Neural cell (in vitro differentiated cells): ENCODE measurements at regions not wholly inside any gene's neighbourhood (a gene's known extent, or its start where the extent isn't known, plus 50 kb on each side); places are given as distances from the start of the nearest gene placed in this dataset.
"Not testable (repeated sequence)": the region's sequence is repeated elsewhere in the genome, so short reads cannot be mapped to it uniquely, and the experiment has no call there.

ENCODE experiments used
- H2AFZ ChIP-seq: fragments of 200-600, 300-800 bp; sonication (generic), shearing (Covaris generic); 2 replicates; pipeline ENCODE4 v1.6.0; 2014; ENCODE audit warnings: low read depth, mild to moderate bottlenecking, antibody characterized with exemption, low read length, moderate library complexity
- H3F3A ChIP-seq: fragments of 200-600 bp; shearing (Covaris generic); 2 replicates; pipeline ENCODE4 v1.6.1; 2016; ENCODE audit warnings: mild to moderate bottlenecking, moderate library complexity, mixed read lengths, antibody characterized with exemption, low read length; ENCODE audit not compliant: insufficient read depth, poor library complexity, severe bottlenecking
- H3K27ac ChIP-seq: fragments of 200-600, 300-800 bp; sonication (generic), shearing (Covaris generic); 2 replicates; pipeline ENCODE4 v1.5.1; 2014; ENCODE audit warnings: mild to moderate bottlenecking, low read length, moderate library complexity
- H3K27me3 ChIP-seq: fragments of 300-800, 200-600 bp; sonication (generic), shearing (Covaris generic); 2 replicates; pipeline ENCODE4 v1.6.0; 2014; ENCODE audit warnings: mild to moderate bottlenecking, low read depth, low read length, moderate library complexity; ENCODE audit not compliant: insufficient read depth
- H3K36me3 ChIP-seq: fragments of 300-800, 200-600 bp; sonication (generic), shearing (Covaris generic); 2 replicates; pipeline ENCODE4 v1.5.1; 2014; ENCODE audit warnings: mild to moderate bottlenecking, antibody characterized with exemption, low read length, moderate library complexity; ENCODE audit not compliant: insufficient read depth
- H3K4me2 ChIP-seq: fragments of 300-800, 200-600 bp; sonication (generic), shearing (Covaris generic); 2 replicates; pipeline ENCODE4 v1.6.0; 2014; ENCODE audit warnings: mild to moderate bottlenecking, low read length
- H3K4me3 ChIP-seq: fragments of 300-800, 200-600 bp; sonication (generic), shearing (Covaris generic); 2 replicates; pipeline ENCODE4 v1.5.1; 2014; ENCODE audit warnings: mild to moderate bottlenecking, low read length, moderate library complexity
- H3K79me2 ChIP-seq: fragments of 200-600 bp; shearing (Covaris generic); replicated peaks from 2 replicates; pipeline ENCODE4 v1.6.0; 2014; ENCODE audit warnings: mild to moderate bottlenecking, low read length, moderate library complexity; ENCODE audit not compliant: insufficient read depth
- H3K9ac ChIP-seq: fragments of 300-800, 200-600 bp; sonication (generic), shearing (Covaris generic); 2 replicates; pipeline ENCODE4 v1.6.1; 2016; ENCODE audit warnings: mild to moderate bottlenecking, low read length, mixed read lengths
- H3K9me2 ChIP-seq: fragments of 200-600 bp; shearing (Covaris generic); 2 replicates; pipeline ENCODE4 v1.6.1; 2016; ENCODE audit warnings: mild to moderate bottlenecking, low read length, mixed read lengths; ENCODE audit not compliant: insufficient read depth
- H3K9me3 ChIP-seq: fragments of 200-600, 300-800 bp; sonication (generic), shearing (Covaris generic); 2 replicates; pipeline ENCODE4 v1.6.1; 2016; ENCODE audit warnings: mild to moderate bottlenecking, mixed run types, low read length, moderate library complexity, mixed read lengths
- H4K20me1 ChIP-seq: fragments of 200-600 bp; shearing (Covaris generic); 2 replicates; pipeline ENCODE4 v1.6.1; 2016; ENCODE audit warnings: mild to moderate bottlenecking, mixed run types; ENCODE audit not compliant: insufficient read depth
- CTCF ChIP-seq: fragments of 450-650 bp; IDR thresholded peaks from 2 replicates; pipeline ENCODE4 v1.5.1; 2014; ENCODE audit warnings: antibody characterized with exemption, mild to moderate bottlenecking, moderate library complexity; ENCODE audit not compliant: poor library complexity, severe bottlenecking
- EP300 ChIP-seq: fragments of 450-650 bp; conservative IDR thresholded peaks from 2 replicates; pipeline ENCODE4 v1.6.1; 2014; ENCODE audit warnings: antibody characterized with exemption, mild to moderate bottlenecking, moderate library complexity; ENCODE audit not compliant: poor library complexity, severe bottlenecking
- EZH2 ChIP-seq: fragments of 200-600, 300-800 bp; shearing (Covaris generic), sonication (generic); IDR thresholded peaks from 2 replicates; pipeline ENCODE4 v1.6.1; 2014; ENCODE audit warnings: antibody characterized with exemption, low read length, borderline replicate concordance, mild to moderate bottlenecking; ENCODE audit not compliant: insufficient read depth, poor library complexity, severe bottlenecking
- MXI1 ChIP-seq: fragments of 450-650 bp; conservative IDR thresholded peaks from 2 replicates; pipeline ENCODE4 v1.6.1; 2014; ENCODE audit warnings: antibody characterized with exemption, mild to moderate bottlenecking; ENCODE audit not compliant: poor library complexity, severe bottlenecking
- POLR2AphosphoS5 ChIP-seq: IDR thresholded peaks from 2 replicates; pipeline ENCODE4 v1.6.1; 2012
- RAD21 ChIP-seq: fragments of 450-650 bp; conservative IDR thresholded peaks from 2 replicates; pipeline ENCODE4 v1.6.1; 2014; ENCODE audit warnings: antibody characterized with exemption, mild to moderate bottlenecking, moderate library complexity
- REST ChIP-seq: IDR thresholded peaks from 2 replicates; pipeline ENCODE4 v1.6.1; 2012; ENCODE audit warnings: borderline replicate concordance
- SMC3 ChIP-seq: fragments of 450-650 bp; conservative IDR thresholded peaks from 2 replicates; pipeline ENCODE4 v1.6.1; 2014; ENCODE audit warnings: antibody characterized with exemption, mild to moderate bottlenecking, moderate library complexity; ENCODE audit not compliant: poor library complexity
- TAF1 ChIP-seq: IDR thresholded peaks from 2 replicates; pipeline ENCODE4 v1.6.1; 2012; ENCODE audit warnings: low read depth

- no peaks in the 10 kb centered on the region for H3K27me3 ChIP-seq
- no peak overlapping the region for H3K9ac ChIP-seq
- H2AFZ ChIP-seq: no peak overlapping the region
- H3K27ac ChIP-seq: no peak overlapping the region
- no peaks in the 10 kb centered on the region for H3F3A ChIP-seq
- no peak for TF ChIP-seq REST
- no peak for TF ChIP-seq RAD21
- TF ChIP-seq TAF1: no peak
- no peak for TF ChIP-seq CTCF
- no peak for TF ChIP-seq EZH2
- TF ChIP-seq SMC3: no peak
- no peak for TF ChIP-seq MXI1
- no peak for TF ChIP-seq EP300
- no peak for TF ChIP-seq POLR2AphosphoS5
- H3K4me2 ChIP-seq: no peak overlapping the region
- no peaks in the 10 kb centered on the region for H4K20me1 ChIP-seq
- no peaks in the 10 kb centered on the region for H3K36me3 ChIP-seq
- H3K79me2 ChIP-seq: no peaks in the 10 kb centered on the region
- H3K9me2 ChIP-seq: no peaks in the 10 kb centered on the region
- H3K4me3 ChIP-seq: no peak overlapping the region
- H3K9me3 ChIP-seq: no peaks in the 10 kb centered on the region
Measured at GRCh38 chr4:33831442-33832066, 2412.8 kb downstream of the ARAP2 start.

GRCh38 chr4:33835764-33836163 is 2408.6 kb downstream of the ARAP2 start:
- not testable (repeated sequence) for H3F3A ChIP-seq, H2AFZ ChIP-seq, H3K9ac ChIP-seq, H3K27me3 ChIP-seq, H4K20me1 ChIP-seq, H3K9me2 ChIP-seq, H3K36me3 ChIP-seq, H3K4me2 ChIP-seq, H3K79me2 ChIP-seq, H3K4me3 ChIP-seq, H3K9me3 ChIP-seq
- H3K27ac ChIP-seq: peak overlapping the region; percentile 14
